Testis (tissue), 2 donors: ENCODE measurements at regions not wholly inside any gene's neighbourhood (a gene's known extent, or its start where the extent isn't known, plus 50 kb on each side); places are given as distances from the start of the nearest gene placed in this dataset.

Experiments
- POLR2A ChIP-seq: fragments of 450-650 bp; IDR thresholded peaks from one replicate; pipeline ENCODE4 v1.6.1; 2017; ENCODE audit warnings: antibody characterized with exemption, mild to moderate bottlenecking, moderate library complexity
- TF ChIP-seq, protein P1 (sequence below), 3 experiments: fragments of 450-650 bp in 2 of 3; fragments of 200-600 bp in 1 of 3; sonication (generic) in 1 of 3; IDR thresholded peaks; one replicate each; pipeline ENCODE4 v1.5.1; 2016 to 2019; ENCODE audit warnings: antibody characterized with exemption in 3 of 3, mild to moderate bottlenecking in 2 of 3, moderate library complexity in 1 of 3

DNA sequence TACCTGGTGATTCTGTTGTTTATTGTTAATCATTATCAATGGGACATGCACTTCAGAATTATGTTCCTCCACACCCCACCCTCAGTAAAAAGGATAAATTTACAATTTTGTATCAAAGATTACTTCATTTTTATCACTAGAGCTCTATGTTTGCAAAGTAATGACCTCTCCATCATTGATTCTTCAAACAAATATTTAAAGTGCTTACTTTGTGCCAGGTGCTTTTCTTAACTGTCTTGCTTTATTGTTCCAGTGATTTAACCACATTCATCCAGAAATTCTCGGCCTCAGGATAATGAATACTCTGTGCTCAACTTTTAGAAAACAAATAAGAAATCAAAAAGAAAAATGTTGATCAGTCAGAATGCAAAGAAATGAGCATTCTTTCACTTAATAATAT is 144.9 kb upstream of the FOXP2 start:
- TF ChIP-seq, protein P1, sequence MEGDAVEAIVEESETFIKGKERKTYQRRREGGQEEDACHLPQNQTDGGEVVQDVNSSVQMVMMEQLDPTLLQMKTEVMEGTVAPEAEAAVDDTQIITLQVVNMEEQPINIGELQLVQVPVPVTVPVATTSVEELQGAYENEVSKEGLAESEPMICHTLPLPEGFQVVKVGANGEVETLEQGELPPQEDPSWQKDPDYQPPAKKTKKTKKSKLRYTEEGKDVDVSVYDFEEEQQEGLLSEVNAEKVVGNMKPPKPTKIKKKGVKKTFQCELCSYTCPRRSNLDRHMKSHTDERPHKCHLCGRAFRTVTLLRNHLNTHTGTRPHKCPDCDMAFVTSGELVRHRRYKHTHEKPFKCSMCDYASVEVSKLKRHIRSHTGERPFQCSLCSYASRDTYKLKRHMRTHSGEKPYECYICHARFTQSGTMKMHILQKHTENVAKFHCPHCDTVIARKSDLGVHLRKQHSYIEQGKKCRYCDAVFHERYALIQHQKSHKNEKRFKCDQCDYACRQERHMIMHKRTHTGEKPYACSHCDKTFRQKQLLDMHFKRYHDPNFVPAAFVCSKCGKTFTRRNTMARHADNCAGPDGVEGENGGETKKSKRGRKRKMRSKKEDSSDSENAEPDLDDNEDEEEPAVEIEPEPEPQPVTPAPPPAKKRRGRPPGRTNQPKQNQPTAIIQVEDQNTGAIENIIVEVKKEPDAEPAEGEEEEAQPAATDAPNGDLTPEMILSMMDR (IDR thresholded peaks at IDR 0.05), result no peak
- no peak for TF ChIP-seq POLR2A
